Kidney epithelial cell (primary cell): ENCODE measurements at regions not wholly inside any gene's neighbourhood (a gene's known extent, or its start where the extent isn't known, plus 50 kb on each side); places are given as distances from the start of the nearest gene placed in this dataset.
"Not testable (repeated sequence)": the region's sequence is repeated elsewhere in the genome, so short reads cannot be mapped to it uniquely, and the experiment has no call there.

Source experiments
- DNase-seq: peaks from one replicate; pipeline ENCODE4 v3.0.0-alpha.2; 2010; ENCODE audit warnings: low read depth
- H3K27me3 ChIP-seq: 2 replicates; pipeline ENCODE4 v1.6.0; 2011; ENCODE audit warnings: low read length; ENCODE audit not compliant: control insufficient read depth, insufficient read depth
- H3K36me3 ChIP-seq: 2 replicates; pipeline ENCODE4 v1.5.1; 2011; ENCODE audit warnings: low read length; ENCODE audit not compliant: control insufficient read depth, insufficient read depth
- H3K4me3 ChIP-seq: 2 replicates; pipeline ENCODE4 v1.5.1; 2011; ENCODE audit warnings: low read depth, mild to moderate bottlenecking, control low read depth, low read length
- CTCF ChIP-seq: IDR thresholded peaks from 2 replicates; pipeline ENCODE4 v1.5.1; 2011; ENCODE audit warnings: mild to moderate bottlenecking, moderate library complexity, low read length, control low read depth, inconsistent platforms; ENCODE audit not compliant: insufficient read depth, poor library complexity, severe bottlenecking

GRCh38 chr18:1149709-1150108 is 245.0 kb downstream of the ADCYAP1 start:
- no peak overlapping the region for H3K4me3 ChIP-seq
- H3K36me3 ChIP-seq = no peaks in the 10 kb centered on the region
- no peaks in the 10 kb centered on the region for H3K27me3 ChIP-seq
- no peak for TF ChIP-seq CTCF
- DNase-seq = no peak

GRCh38 chr18:1150344-1150743 is 245.7 kb downstream of the ADCYAP1 start:
- no peaks in the 10 kb centered on the region for H3K27me3 ChIP-seq
- TF ChIP-seq CTCF = no peak
- DNase-seq = no peak
- H3K36me3 ChIP-seq = no peaks in the 10 kb centered on the region
- H3K4me3 ChIP-seq = no peak overlapping the region

DNA sequence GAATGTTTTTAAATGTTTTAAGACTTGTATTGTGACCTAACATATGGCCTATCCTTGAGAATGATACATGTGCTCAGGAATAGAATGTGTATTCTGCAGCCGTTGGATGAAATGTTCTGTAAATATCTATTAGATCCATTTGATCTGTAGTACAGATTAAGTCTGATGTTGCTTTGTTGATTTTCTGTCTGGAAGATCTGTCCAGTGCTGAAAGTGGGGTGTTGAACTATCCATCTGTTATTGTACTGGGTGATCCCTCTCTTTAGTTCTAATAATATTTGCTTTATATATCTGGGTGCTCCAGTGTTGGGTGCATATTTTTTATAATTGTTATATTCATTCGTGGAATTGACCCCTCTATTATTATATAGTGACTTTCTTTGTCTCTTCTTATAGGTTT is 248.3 kb downstream of the ADCYAP1 start:
- H3K4me3 ChIP-seq, H3K27me3 ChIP-seq, DNase-seq, H3K36me3 ChIP-seq: not testable (repeated sequence)

- H3K36me3 ChIP-seq = no peaks in the 10 kb centered on the region
- H3K27me3 ChIP-seq = no peaks in the 10 kb centered on the region
- DNase-seq = no peak
- TF ChIP-seq CTCF = no peak
- no peak overlapping the region for H3K4me3 ChIP-seq
Observed at GRCh38 chr18:1173593-1173992, 268.9 kb downstream of the ADCYAP1 start.

DNA sequence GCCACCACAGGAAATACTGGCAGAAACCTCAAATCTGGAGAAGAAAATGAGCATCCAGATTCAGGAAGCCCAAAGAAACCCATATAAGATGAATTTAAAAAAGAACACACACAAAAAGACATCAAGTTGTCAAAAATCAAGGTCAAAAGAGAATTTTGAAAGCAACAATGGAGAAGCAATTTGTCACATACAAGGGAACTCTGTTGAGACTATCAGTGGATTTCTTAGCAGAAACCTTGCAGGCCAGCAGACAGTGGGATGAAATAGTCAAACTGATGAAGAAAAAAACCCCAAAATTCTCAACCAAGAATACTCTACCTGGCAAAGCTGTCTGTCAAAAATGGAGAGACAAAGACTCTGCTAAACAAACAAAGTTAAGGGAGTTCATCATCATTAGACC is 272.6 kb downstream of the ADCYAP1 start:
- TF ChIP-seq CTCF = no peak
- H3K27me3 ChIP-seq = no peaks in the 10 kb centered on the region
- no peak overlapping the region for H3K4me3 ChIP-seq
- no peaks in the 10 kb centered on the region for H3K36me3 ChIP-seq
- no peak for DNase-seq

GRCh38 chr18:1191341-1191740 is 286.7 kb downstream of the ADCYAP1 start:
- no peaks in the 10 kb centered on the region for H3K27me3 ChIP-seq
- DNase-seq = no peak
- H3K36me3 ChIP-seq = no peaks in the 10 kb centered on the region
- H3K4me3 ChIP-seq = no peak overlapping the region
- no peak for TF ChIP-seq CTCF
